ENCODE measurements at regions not wholly inside any gene's neighbourhood (a gene's known extent, or its start where the extent isn't known, plus 50 kb on each side); places are given as distances from the start of the nearest gene placed in this dataset.
A peak's percentile ranks its signal among the peaks of the same experiment; 100 is the strongest.

DNA sequence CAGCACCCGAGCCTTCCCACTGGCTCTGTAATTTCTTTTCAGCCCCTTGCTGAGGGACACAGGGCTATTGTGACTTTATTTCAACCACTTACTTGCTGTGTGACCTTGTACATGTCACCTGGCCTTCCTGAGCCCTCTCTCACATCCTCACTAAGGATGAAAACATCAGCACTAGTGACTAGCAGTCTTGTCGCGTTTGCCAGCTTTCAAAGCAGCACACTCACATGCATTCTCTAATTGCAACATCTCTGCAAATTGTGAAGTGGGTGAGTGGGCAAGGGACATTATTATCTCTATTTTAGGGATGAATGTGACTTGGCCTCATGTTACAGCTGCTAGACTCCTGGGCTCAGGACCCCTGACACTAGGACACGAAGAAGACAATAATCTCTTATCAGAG lies 144.5 kb downstream of the SEC61B start:
- no peak for DNase-seq (ENCODE audit: low read depth)
- TF ChIP-seq, protein P1, sequence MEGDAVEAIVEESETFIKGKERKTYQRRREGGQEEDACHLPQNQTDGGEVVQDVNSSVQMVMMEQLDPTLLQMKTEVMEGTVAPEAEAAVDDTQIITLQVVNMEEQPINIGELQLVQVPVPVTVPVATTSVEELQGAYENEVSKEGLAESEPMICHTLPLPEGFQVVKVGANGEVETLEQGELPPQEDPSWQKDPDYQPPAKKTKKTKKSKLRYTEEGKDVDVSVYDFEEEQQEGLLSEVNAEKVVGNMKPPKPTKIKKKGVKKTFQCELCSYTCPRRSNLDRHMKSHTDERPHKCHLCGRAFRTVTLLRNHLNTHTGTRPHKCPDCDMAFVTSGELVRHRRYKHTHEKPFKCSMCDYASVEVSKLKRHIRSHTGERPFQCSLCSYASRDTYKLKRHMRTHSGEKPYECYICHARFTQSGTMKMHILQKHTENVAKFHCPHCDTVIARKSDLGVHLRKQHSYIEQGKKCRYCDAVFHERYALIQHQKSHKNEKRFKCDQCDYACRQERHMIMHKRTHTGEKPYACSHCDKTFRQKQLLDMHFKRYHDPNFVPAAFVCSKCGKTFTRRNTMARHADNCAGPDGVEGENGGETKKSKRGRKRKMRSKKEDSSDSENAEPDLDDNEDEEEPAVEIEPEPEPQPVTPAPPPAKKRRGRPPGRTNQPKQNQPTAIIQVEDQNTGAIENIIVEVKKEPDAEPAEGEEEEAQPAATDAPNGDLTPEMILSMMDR (IDR thresholded peaks at IDR 0.05; ENCODE audit: control insufficient read depth, extremely low read depth, insufficient read depth), result no peak
- H3K4me3 ChIP-seq (ENCODE audit: low read depth, low read length), result no peak overlapping the region

DNA sequence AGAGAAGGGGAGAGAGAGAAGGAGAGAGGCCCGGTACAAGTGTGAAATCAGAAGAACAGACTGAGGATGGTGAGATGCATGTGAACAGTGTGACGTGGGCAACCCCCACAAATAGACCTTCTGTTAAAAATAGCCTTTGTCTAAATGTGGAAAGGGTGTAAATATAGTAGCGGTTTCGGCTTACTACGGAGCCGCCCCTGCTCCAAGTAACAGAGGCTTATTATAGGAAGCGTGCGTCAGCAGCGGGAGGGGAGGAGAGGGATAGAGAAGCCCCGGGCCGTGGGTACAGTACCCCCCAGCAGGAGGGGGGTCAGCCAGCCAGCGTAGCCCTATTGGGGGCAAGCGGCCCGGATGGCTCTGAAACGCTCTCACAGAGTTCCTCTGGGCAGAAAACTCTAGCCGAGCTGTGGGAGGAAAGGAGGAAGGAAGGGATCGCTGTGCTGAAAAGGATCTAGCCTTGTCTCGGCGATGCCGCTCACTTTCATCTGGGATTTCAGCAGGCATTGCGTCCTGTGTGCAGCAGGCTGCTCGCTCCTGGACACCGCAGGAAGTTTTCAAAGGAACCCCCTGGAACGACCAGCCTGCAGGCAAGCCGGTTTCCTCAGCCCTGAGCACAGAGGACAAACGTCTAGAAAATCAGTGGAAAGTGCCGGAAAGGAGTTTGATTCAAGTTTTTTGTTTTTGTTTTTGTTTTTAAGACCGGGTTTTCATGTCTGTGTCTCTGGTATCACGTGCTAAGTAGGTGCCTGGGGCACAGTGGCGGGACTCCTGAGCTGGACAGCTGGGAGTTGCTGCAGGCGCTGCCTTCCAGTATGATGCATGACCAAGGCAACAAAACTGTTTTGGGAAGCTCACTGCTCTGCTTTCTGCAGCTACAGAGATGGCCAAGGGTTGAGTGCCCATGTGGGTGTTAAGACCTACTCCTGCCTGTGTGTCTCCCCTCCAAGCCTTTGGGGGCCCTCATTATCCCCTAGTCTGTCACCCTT lies 146.6 kb downstream of the SEC61B start:
- DNase-seq (ENCODE audit: low read depth), result no peak
- TF ChIP-seq, protein P1 (IDR thresholded peaks at IDR 0.05; ENCODE audit: control insufficient read depth, extremely low read depth, insufficient read depth), result no peak

DNA sequence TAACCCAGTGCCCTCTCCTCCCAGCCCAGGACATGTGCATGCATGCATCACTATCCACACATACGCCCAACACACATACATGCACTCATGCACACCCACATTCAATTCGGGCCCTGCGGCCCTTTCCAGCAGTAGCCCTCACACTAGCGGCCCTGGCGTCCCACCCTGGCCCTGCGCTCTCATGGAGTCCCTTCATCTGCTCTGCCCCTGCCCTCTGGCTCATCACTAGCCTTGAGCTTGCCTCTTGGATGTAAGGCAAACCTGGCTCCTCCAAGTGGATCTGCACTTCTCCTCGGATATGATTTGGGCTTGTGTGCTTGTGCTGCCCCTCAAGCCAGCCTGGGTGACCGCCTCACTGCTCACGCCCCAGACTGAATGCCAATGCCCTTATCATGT lies 147.2 kb downstream of the SEC61B start:
- no peak for DNase-seq (ENCODE audit: low read depth)
- TF ChIP-seq, protein P1 (IDR thresholded peaks at IDR 0.05; ENCODE audit: control insufficient read depth, extremely low read depth, insufficient read depth), result no peak
- no peak overlapping the region for H3K4me3 ChIP-seq (ENCODE audit: low read depth, low read length)

More for the DNA sequence above, 146.6 kb downstream of the SEC61B start:
- no peak overlapping the region for H3K4me3 ChIP-seq (ENCODE audit: low read depth, low read length)

DNA sequence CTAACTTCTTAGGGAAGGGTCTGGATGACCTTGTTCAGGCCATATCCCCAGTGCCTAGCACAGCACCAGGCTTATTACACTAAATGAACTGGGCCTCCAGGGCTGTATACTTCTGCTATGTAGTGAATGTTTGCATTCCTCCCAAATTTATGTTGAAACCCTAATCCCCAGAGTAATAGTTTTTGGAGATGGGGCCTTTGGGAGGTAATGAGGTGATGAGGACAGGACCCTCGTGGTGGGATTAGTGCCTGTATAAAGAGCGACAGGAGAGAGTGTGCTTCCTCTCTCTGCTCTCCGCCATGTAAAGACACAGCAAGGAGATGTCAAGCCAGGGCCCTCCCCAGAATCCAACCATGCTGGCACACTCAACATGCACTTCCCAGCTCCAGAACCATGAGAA lies 148.3 kb downstream of the SEC61B start:
- no peak overlapping the region for H3K4me3 ChIP-seq (ENCODE audit: low read depth, low read length)
- TF ChIP-seq, protein P1 (IDR thresholded peaks at IDR 0.05; ENCODE audit: control insufficient read depth, extremely low read depth, insufficient read depth), result no peak
- DNase-seq (ENCODE audit: low read depth), result no peak

DNA sequence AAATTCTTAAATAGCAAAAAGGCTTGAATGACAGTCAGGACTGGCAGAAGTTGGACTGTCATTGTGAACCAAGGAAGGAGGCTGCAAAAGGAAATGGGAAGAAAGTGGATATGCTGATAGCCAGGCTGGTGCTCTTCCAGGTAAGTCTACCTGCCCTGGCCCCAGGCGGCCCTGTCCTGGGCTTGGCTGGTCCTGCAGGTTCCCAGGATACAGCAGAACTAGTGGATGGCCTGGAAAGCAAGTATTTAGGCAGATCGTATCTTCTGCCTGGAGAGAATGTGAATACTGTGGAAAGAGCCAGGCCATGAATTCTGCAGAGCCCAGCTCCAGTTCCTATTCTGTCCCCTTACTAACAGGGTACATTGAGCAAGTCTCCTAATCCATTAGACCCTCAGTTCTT lies 149.3 kb downstream of the SEC61B start:
- no peak overlapping the region for H3K4me3 ChIP-seq (ENCODE audit: low read depth, low read length)
- peak; percentile 4 for DNase-seq (ENCODE audit: low read depth)
- TF ChIP-seq, protein P1 (IDR thresholded peaks at IDR 0.05; ENCODE audit: control insufficient read depth, extremely low read depth, insufficient read depth), result no peak

DNA sequence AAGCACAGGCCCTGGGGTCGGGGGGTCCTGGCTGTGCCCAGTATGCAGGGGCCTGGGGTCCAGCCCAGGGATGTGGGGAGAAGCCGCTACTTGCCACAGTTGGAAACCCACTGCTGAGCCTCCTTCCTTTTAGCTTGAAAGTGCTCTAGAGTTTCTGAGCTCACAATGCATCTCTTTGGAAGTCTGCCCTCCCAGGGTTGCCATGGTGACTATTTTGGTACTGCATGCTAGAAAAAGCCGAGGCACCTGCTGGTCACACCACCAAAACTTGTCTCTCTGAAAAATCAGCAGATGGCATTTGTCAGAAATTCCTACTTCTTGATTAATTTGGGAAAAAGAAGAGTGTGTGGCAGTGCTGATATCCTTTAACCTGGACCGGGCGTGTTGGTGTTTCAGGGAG lies 151.8 kb downstream of the SEC61B start:
- TF ChIP-seq, protein P1 (IDR thresholded peaks at IDR 0.05; ENCODE audit: control insufficient read depth, extremely low read depth, insufficient read depth), result no peak
- H3K4me3 ChIP-seq (ENCODE audit: low read depth, low read length), result no peak overlapping the region
- no peak for DNase-seq (ENCODE audit: low read depth)
